GM12878 (cell line): ENCODE measurements at regions not wholly inside any gene's neighbourhood (a gene's known extent, or its start where the extent isn't known, plus 50 kb on each side); places are given as distances from the start of the nearest gene placed in this dataset.

Experiments used
- ATAC-seq: fragments of 200-7000 bp; cut with Tn5 transposase; 3 replicates; pipeline ENCODE4 v1.9.1; 2020; ENCODE audit warnings: mild to moderate bottlenecking, moderate library complexity
- BruUV-seq: library from RNA; stranded (reverse); fragments of 400-500 nt; replicated peaks from 2 replicates; lab custom pipeline; 2021; lab: Mats Ljungman, UMichigan
- CTCF ChIA-PET: fragments of 300-600 bp; sonication (Branson Sonifier 250); formaldehyde crosslinking; extraction: SDS; loops from one replicate; lab custom pipeline; 2021; ENCODE audit warnings: inconsistent platforms; lab: Yijun Ruan, JAX
- POLR2A ChIA-PET: fragments of 350-600 bp; formaldehyde crosslinking; extraction: SDS; loops from one replicate; lab custom pipeline; 2021; ENCODE audit warnings: inconsistent platforms; lab: Charles Lee
- RAD21 ChIA-PET: fragments of 300-600 bp; sonication (Branson Sonifier 250); formaldehyde crosslinking; loops from one replicate; lab custom pipeline; 2023; ENCODE audit warnings: antibody characterized with exemption; ENCODE audit not compliant: unreplicated experiment; lab: Charles Lee
- SMC1A ChIA-PET: fragments of 300-600 bp; sonication (Branson Sonifier 250); formaldehyde crosslinking; loops from one replicate; lab custom pipeline; 2023; ENCODE audit not compliant: unreplicated experiment, uncharacterized antibody; lab: Charles Lee
- DNase-seq: peaks from one replicate; pipeline ENCODE4 v3.0.0-alpha.2; 2011; ENCODE audit warnings: low read depth, low spot score
- FAIRE-seq: peaks from 3 replicates; lab custom pipeline; 2011; peaks lifted over from hg19 to GRCh38; lab: Jason Lieb, UNC
- H2AFZ ChIP-seq: 2 replicates; pipeline ENCODE4 v1.6.0; 2011; ENCODE audit warnings: low read depth, low read length, control low read depth; ENCODE audit not compliant: control insufficient read depth
- H3K27ac ChIP-seq: 2 replicates; pipeline ENCODE4 v1.5.1; 2011; ENCODE audit warnings: control low read depth; ENCODE audit not compliant: control insufficient read depth, insufficient read depth
- H3K27me3 ChIP-seq, 2 experiments: replicated peaks in 1 of 2; 2 replicates each; pipeline versions ENCODE4 v1.6.0 to v1.6.1; 2011; ENCODE audit warnings: low read length in 1 of 2; ENCODE audit not compliant: control insufficient read depth in 2 of 2, insufficient read depth in 2 of 2
- H3K36me3 ChIP-seq, 2 experiments: 2 replicates each; pipeline ENCODE4 v1.5.1; 2011; ENCODE audit warnings: low read length in 1 of 2; ENCODE audit not compliant: control insufficient read depth in 2 of 2, insufficient read depth in 2 of 2
- H3K4me1 ChIP-seq: 2 replicates; pipeline ENCODE4 v1.6.1; 2011; ENCODE audit warnings: mild to moderate bottlenecking, low read length, moderate library complexity, mixed read lengths; ENCODE audit not compliant: control insufficient read depth, insufficient read depth
- H3K4me2 ChIP-seq: 2 replicates; pipeline ENCODE4 v1.6.0; 2011; ENCODE audit warnings: control low read depth; ENCODE audit not compliant: control insufficient read depth, insufficient read depth
- H3K4me3 ChIP-seq: fragments of 200-600 bp; sonication (generic); 2 replicates; pipeline ENCODE4 v1.5.1; 2016
- H3K79me2 ChIP-seq: 2 replicates; pipeline ENCODE4 v1.6.0; 2011; ENCODE audit warnings: low read length; ENCODE audit not compliant: control insufficient read depth, insufficient read depth
- H3K9ac ChIP-seq: 2 replicates; pipeline ENCODE4 v1.8.0; 2011; ENCODE audit warnings: low read length, control low read depth, mixed read lengths; ENCODE audit not compliant: control insufficient read depth, insufficient read depth
- H3K9me3 ChIP-seq: replicated peaks from 3 replicates; pipeline ENCODE4 v1.5.1; 2011; ENCODE audit warnings: mild to moderate bottlenecking, low read length; ENCODE audit not compliant: control insufficient read depth, insufficient read depth
- H4K20me1 ChIP-seq: 2 replicates; pipeline ENCODE4 v1.6.0; 2011; ENCODE audit not compliant: control insufficient read depth, insufficient read depth
- EZH2 ChIP-seq: IDR thresholded peaks from 2 replicates; pipeline ENCODE4 v1.6.1; 2012; ENCODE audit warnings: low read depth, mild to moderate bottlenecking, control low read depth, inconsistent platforms, low read length, borderline replicate concordance; ENCODE audit not compliant: control insufficient read depth
- GATAD2B ChIP-seq: fragments of 450-650 bp; conservative IDR thresholded peaks from 2 replicates; pipeline ENCODE4 v1.6.1; 2017; ENCODE audit warnings: low read depth, mild to moderate bottlenecking, moderate library complexity
- IKZF2 ChIP-seq, 2 experiments: fragments of 450-650 bp; IDR thresholded peaks; 2 replicates each; pipeline ENCODE4 v1.6.1; 2017; ENCODE audit warnings: mild to moderate bottlenecking in 2 of 2, moderate library complexity in 2 of 2
- IRF4 ChIP-seq: IDR thresholded peaks from 2 replicates; pipeline ENCODE4 v1.6.1; 2011; ENCODE audit warnings: low read depth, low read length
- KAT2A ChIP-seq: conservative IDR thresholded peaks from 2 replicates; pipeline ENCODE4 v1.6.1; 2011; ENCODE audit warnings: low read depth, low read length; ENCODE audit not compliant: control insufficient read depth
- KLF5 ChIP-seq: fragments of 450-650 bp; IDR thresholded peaks from 2 replicates; pipeline ENCODE4 v1.6.1; 2014; ENCODE audit warnings: mild to moderate bottlenecking; ENCODE audit not compliant: partially characterized antibody
- MTA3 ChIP-seq: IDR thresholded peaks from 2 replicates; pipeline ENCODE4 v1.6.1; 2012; ENCODE audit warnings: low read length, inconsistent platforms, borderline replicate concordance
- NBN ChIP-seq: fragments of 450-650 bp; IDR thresholded peaks from 2 replicates; pipeline ENCODE4 v1.6.1; 2016
- NFIC ChIP-seq: IDR thresholded peaks from 2 replicates; pipeline ENCODE4 v1.6.1; 2012; ENCODE audit warnings: low read depth, mild to moderate bottlenecking, inconsistent platforms, low read length, moderate library complexity
- NR2C1 ChIP-seq: fragments of 450-650 bp; IDR thresholded peaks from 2 replicates; pipeline ENCODE4 v1.6.1; 2017; ENCODE audit warnings: antibody characterized with exemption, mild to moderate bottlenecking, moderate library complexity
- PAX5 ChIP-seq: IDR thresholded peaks from 2 replicates; pipeline ENCODE4 v1.6.1; 2011; ENCODE audit warnings: low read depth, low read length, borderline replicate concordance
- RBBP5 ChIP-seq: fragments of 200-600 bp; sonication (generic); conservative IDR thresholded peaks from 2 replicates; pipeline ENCODE4 v1.6.1; 2016
- SIN3A ChIP-seq: IDR thresholded peaks from 2 replicates; pipeline ENCODE4 v1.6.1; 2012; ENCODE audit warnings: low read depth, low read length, improper control_type of control experiment
- SIX5 ChIP-seq: IDR thresholded peaks from 2 replicates; pipeline ENCODE4 v1.6.1; 2011; ENCODE audit warnings: mild to moderate bottlenecking, low read depth, low read length, moderate library complexity; ENCODE audit not compliant: severe bottlenecking
- TCF12 ChIP-seq: IDR thresholded peaks from 2 replicates; pipeline ENCODE4 v1.6.1; 2011; ENCODE audit warnings: low read depth, mild to moderate bottlenecking, low read length
- WRNIP1 ChIP-seq: IDR thresholded peaks from 2 replicates; pipeline ENCODE4 v1.6.1; 2011; ENCODE audit warnings: low read depth, low read length, improper control_type of control experiment, borderline replicate concordance
- ZNF384 ChIP-seq: IDR thresholded peaks from 2 replicates; pipeline ENCODE4 v1.6.1; 2012; ENCODE audit warnings: low read depth, mild to moderate bottlenecking, low read length, improper control_type of control experiment, borderline replicate concordance
- WGBS: methylation state at CpG from one replicate; pipeline ENCODE4 v1.1.6; 2016; ENCODE audit warnings: low lambda C conversion rate; ENCODE audit not compliant: insufficient replicate concordance, insufficient coverage; ENCODE audit errors: missing lambda C conversion rate; 5-methylcytosine and 5-hydroxymethylcytosine counted together
- in situ Hi-C: fragments of 300-500 bp; cut with MboI; formaldehyde crosslinking; loops from 9 replicates; pipeline ENCODE4 v1.14.3; 2018; ENCODE audit warnings: mixed read lengths
- intact Hi-C: fragments of 100-400 bp; cut with micrococcal nuclease; formaldehyde crosslinking; loops from one replicate; pipeline ENCODE4 v1.14.2; 2022; ENCODE audit not compliant: unreplicated experiment
- TF ChIP-seq, protein P1 (sequence below): fragments of 450-650 bp; IDR thresholded peaks from 2 replicates; pipeline ENCODE4 v1.6.1; 2018; ENCODE audit warnings: borderline replicate concordance, mild to moderate bottlenecking; ENCODE audit not compliant: partially characterized antibody
- TF ChIP-seq, protein P2 (sequence below): fragments of 450-650 bp; IDR thresholded peaks from 2 replicates; pipeline ENCODE4 v1.6.1; 2017; ENCODE audit warnings: mild to moderate bottlenecking

DNA sequence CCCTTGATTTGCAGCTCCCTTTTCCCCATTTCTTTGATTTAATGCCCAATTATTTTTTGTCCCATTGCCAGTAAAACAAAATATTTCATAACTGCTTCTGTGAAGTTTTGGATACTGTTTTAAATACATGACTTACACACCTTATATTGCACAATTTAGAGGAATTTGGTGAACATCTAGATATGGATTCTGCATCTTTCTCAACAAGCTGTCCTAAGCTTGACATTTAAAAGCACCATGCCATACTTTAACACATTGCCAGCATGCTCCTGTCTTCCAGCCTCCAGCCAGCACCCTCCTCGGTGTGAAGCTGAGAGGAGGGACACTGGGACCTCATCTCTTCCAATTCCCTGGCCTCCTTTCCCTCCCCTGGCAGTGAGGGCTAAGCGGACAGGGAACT, 167.6 kb downstream of the SEC16B start (continued):
- TF ChIP-seq SIX5, result no peak
- no peak for TF ChIP-seq TCF12
- no peak for TF ChIP-seq WRNIP1
- no peak for TF ChIP-seq NFIC
- TF ChIP-seq IRF4, result no peak
- no peak for TF ChIP-seq EZH2
- no peak for TF ChIP-seq IKZF2 (IDR thresholded peaks at IDR 0.05)
- TF ChIP-seq, protein P1, sequence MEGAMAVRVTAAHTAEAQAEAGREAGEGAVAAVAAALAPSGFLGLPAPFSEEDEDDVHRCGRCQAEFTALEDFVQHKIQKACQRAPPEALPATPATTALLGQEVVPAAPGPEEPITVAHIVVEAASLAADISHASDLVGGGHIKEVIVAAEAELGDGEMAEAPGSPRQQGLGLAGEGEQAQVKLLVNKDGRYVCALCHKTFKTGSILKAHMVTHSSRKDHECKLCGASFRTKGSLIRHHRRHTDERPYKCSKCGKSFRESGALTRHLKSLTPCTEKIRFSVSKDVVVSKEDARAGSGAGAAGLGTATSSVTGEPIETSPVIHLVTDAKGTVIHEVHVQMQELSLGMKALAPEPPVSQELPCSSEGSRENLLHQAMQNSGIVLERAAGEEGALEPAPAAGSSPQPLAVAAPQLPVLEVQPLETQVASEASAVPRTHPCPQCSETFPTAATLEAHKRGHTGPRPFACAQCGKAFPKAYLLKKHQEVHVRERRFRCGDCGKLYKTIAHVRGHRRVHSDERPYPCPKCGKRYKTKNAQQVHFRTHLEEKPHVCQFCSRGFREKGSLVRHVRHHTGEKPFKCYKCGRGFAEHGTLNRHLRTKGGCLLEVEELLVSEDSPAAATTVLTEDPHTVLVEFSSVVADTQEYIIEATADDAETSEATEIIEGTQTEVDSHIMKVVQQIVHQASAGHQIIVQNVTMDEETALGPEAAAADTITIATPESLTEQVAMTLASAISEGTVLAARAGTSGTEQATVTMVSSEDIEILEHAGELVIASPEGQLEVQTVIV, result no peak
- TF ChIP-seq, all 136 proteins: peak for 0

DNA sequence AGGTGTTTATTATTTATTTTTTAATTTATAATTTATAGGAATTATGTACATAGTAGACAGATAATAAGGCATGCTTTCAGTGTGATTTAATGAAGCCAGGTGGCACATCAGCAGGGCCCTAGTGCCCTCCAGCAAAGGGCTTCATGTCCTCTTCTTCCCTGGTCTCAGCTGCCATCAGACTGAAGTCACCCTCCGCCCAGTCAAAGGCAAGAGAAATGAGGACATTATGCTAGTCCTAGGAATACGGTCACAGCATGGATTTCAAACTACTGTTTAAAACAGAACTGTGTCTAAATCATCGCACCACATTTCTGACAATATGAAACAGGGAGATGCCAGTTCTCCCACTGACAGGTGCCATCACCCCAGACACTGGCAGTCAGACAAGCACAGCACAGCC, 168.1 kb downstream of the SEC16B start:
- no peak for FAIRE-seq
- POLR2A ChIA-PET, result interaction anchor here (1.5 kb wide), 1 partner anchor 10 kb away, joined by 3 read pairs; no protein-coding TSS in a partner anchor
- H3K4me1 ChIP-seq, result peaks cover 4% of the 10 kb centered on the region; the same call in 1 of the 2 replicates

More for the DNA sequence above, 168.1 kb downstream of the SEC16B start:
- Histone ChIP-seq H3K36me3 (no peaks in the 10 kb centered on the region), H2AFZ (no peak overlapping the region), H3K27me3 (no peaks in the 10 kb centered on the region), H3K4me3 (no peak overlapping the region), H3K4me2 (no peak overlapping the region), H3K79me2 (no peaks in the 10 kb centered on the region), H3K27ac (no peak overlapping the region), H3K9ac (no peak overlapping the region), H3K9me3 (no peaks in the 10 kb centered on the region; the same call in 2 of the 3 replicates), H4K20me1 (no peaks in the 10 kb centered on the region)
- no peak for TF ChIP-seq NFIC
- TF ChIP-seq, protein P2, sequence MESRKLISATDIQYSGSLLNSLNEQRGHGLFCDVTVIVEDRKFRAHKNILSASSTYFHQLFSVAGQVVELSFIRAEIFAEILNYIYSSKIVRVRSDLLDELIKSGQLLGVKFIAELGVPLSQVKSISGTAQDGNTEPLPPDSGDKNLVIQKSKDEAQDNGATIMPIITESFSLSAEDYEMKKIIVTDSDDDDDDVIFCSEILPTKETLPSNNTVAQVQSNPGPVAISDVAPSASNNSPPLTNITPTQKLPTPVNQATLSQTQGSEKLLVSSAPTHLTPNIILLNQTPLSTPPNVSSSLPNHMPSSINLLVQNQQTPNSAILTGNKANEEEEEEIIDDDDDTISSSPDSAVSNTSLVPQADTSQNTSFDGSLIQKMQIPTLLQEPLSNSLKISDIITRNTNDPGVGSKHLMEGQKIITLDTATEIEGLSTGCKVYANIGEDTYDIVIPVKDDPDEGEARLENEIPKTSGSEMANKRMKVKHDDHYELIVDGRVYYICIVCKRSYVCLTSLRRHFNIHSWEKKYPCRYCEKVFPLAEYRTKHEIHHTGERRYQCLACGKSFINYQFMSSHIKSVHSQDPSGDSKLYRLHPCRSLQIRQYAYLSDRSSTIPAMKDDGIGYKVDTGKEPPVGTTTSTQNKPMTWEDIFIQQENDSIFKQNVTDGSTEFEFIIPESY, result no peak
- no peak for TF ChIP-seq KAT2A
- TF ChIP-seq TCF12, result no peak
- no peak for TF ChIP-seq NBN
- no peak for TF ChIP-seq KLF5
- no peak for TF ChIP-seq NR2C1
- no peak for TF ChIP-seq ZNF384
- no peak for TF ChIP-seq SIN3A
- no peak for TF ChIP-seq MTA3
- no peak for TF ChIP-seq RBBP5
- TF ChIP-seq GATAD2B, result no peak
- no peak for TF ChIP-seq PAX5
- ChIA-PET CTCF (interaction anchor here (1.0 to 5.0 kb wide), 3 partner anchors 12 to 144 kb away, joined by 3 to 27 read pairs (median 7); no protein-coding TSS in a partner anchor), SMC1A (interaction anchor here (1.0 to 4.9 kb wide), 12 partner anchors 8 to 107 kb away, joined by 3 to 43 read pairs (median 8); no protein-coding TSS in a partner anchor), RAD21 (interaction anchor here (1.1 to 2.0 kb wide), 3 partner anchors 54 to 142 kb away, joined by 3 to 6 read pairs (median 3); no protein-coding TSS in a partner anchor)
- intact Hi-C loops (no loop called here), in situ Hi-C loops (no loop called here)
- ATAC-seq (no peak), DNase-seq (no peak)
- WGBS, result 37% methylated on average over 3 of the region's 3 CpGs
- BruUV-seq, result no TSS peak
